Middle frontal gyrus (tissue), 1 donor: ENCODE measurements at regions not wholly inside any gene's neighbourhood (a gene's known extent, or its start where the extent isn't known, plus 50 kb on each side); places are given as distances from the start of the nearest gene placed in this dataset.

Experiments used
- DNase-seq: peaks from one replicate; pipeline ENCODE4 v3.0.0-alpha.2; 2015; ENCODE audit warnings: low spot score; ENCODE audit errors: extremely low spot score

DNA sequence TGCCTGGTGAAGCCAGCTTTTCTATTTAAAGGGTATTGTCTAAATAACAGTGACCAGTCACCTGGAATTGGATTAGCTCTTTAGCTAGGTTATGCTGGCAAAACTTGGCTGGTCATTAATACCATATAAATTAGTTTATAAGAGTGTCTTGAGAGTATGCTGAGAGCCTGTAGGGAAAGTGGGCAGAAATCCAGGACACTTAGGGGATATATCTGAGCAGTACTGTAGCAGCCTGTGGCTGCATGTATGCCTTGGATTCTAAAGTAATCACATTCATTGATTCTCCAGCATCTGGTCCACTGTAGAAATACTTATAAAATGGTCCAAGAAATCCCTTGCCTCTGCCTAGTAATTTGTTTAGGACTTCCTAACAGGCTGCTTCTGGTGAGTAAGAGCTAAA, 288.9 kb upstream of the DMAC1 start:
- DNase-seq: no peak

DNA sequence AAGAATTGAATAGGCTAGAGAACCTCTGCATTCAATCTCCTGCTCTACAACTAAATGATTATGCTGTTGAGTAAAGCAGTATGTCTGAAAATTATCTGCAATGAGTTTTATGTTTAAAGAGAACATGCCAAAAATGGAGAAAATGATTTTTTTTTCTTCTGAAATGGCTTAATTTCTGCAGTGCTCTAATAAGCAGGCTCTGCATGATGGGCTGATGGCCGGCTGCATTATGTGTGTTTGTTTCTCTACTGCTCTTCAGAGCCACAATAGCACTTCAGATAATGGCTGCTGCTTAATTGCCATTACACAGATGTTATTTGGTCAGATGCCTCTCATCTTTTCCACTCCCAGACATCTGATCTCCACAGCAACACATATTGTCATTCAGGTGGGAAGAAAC, 286.4 kb upstream of the DMAC1 start:
- DNase-seq: no peak

DNA sequence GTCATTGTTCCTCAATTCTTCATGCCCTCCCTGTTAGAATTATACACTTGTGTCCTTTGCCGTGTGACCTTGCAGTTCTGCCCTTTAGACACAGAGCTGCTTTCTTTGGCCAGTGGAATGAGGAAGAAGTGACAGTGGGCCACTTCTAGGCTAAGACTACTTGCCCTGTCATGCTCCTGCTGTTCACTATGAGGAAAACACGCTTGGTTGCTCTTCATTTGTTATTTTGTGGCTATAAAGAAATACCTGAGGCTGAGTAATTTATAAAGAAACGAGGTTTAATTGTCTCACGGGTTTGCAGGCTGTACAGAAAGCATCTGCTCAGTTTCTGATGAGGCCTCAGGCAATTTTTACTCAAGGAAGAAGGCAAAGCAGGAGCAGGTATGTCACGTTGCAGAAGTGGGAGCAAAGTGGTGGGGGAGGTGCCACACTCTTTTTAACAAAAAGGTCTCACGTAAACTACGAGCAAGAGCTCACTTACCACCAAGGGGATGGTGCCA, 279.1 kb upstream of the DMAC1 start:
- DNase-seq: no peak

DNA sequence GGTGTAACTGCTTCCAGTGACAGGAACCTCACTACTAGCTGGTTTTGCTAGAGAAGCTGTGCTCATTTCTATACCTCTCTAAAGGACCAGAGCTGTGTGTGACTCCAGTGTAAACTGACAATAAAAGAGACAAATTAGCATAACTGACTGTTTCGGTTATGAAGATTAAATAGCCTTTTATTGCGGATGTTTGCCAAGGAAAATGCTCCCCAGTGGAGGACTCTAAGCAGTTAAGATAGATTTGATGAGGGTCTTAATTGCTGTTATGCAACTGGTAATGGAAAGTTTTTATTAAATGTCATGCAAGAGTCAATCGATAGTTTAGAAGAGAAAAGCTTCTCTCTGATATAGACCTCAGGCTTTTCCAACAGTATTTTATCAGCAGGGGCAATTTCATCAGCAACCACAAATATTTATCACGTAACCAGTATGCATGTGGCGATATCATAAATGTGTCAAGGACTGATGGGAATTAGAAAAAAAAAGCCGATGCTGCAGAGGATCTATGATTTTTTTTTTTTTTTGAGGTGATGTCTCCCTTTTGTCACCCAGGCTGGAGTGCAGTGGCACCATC, 275.2 kb upstream of the DMAC1 start:
- DNase-seq: no peak

DNA sequence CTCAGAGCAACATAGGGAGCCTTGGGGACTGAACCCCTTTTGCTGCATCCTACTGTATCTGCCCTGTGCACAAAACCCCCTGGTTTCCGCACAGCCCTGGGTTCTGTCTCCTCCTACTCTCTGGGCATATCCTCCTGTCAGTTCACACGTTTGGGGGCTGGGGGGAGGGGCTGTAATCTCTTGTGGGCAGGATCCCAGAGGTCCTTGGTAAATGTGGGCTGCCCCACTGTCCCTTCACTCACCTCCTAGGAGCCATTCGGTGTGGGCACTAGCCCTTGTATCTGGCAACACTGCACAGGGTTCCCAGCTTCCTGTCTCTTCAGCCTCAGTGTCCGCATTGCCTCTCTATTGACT, 271.8 kb upstream of the DMAC1 start:
- no peak for DNase-seq

DNA sequence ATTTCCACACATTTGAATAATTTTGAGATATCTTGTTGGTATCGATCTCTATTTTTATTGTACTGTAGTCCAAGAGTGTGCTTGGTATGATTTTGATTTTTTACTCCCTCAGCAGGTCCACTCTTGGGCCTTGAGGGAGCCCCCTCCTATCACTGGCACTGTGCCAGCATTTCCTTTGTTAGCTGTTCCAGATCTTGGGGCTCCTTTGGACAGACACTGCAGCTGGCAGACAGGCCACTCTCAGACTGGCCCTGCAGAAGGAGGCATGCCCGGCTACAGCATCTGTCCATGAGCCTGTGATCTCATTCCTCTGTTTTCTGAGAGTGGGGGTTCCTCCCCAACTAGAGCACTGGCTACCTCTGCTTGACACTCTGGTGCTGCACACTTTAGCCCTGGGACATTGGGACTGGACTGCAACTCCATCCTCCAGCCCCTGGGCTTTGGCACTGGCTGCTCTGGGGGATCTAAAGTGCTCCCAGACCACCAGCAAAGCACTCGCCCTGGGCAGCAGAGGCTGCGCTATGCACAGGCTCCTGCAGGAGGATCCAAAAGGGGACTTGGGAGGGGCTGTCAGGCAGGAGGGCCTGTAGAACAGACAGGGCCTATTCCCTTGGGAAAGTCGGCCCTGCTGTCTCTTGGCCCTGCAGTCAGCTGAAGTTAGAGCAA, 271.3 kb upstream of the DMAC1 start:
- no peak for DNase-seq

DNA sequence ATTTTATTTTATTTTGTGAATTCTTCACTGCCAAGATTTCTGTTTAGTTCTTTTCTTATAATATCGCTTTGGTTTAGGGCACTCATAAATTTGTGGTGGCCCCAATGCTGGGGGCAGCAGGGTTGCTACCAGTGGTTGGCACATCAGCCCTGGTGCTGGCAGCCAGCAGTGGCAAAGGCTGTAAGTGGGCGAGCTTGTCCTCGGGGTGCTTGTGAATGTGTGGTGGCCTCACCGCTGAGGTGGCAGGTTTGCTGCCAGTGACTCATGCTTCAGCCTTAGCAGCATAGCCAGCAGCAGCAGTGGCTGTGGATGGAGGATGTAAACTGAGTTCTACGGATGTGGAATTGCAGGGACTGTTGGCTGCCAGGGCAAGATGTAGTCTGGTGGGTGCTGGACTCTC, 262.9 kb upstream of the DMAC1 start:
- DNase-seq: no peak

DNA sequence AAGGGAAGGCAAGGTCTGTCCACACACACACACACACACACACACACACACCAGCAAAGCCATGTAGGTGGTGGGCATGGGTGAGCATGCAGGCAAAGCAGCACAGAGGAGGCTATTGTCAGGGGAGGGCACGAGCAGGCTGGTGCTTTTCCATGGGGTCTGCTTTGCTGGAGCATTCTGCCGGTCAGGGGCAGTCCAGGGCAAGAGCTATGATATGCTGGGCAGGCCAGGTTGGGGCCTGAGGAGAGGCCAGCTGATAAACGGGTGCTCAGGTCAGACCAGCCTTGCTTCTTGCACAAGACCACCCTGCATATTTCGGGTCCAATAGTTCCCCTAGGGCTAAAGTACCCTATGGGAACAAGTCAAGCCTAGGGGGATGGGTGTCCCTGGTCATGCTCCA, 253.9 kb upstream of the DMAC1 start:
- no peak for DNase-seq

DNA sequence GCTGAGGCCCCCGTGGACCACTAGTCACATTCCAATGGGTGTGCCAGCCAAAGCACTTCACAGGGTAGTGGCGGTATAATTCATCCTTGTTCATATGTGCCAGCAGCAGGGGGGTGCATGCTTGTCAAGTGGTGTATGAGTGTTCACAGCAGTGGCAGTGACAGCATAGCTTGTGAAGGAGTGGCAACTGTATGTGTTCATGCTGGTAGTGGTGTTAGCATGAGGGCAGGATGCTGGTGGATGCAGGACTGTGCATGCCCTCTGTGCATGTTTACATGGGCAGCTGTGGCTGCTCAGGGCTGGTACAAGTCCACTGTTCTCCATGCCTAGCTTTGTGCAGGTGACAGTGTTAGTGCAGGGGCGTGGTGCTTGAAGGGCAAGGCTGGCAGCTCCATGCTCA, 253.4 kb upstream of the DMAC1 start:
- no peak for DNase-seq

DNA sequence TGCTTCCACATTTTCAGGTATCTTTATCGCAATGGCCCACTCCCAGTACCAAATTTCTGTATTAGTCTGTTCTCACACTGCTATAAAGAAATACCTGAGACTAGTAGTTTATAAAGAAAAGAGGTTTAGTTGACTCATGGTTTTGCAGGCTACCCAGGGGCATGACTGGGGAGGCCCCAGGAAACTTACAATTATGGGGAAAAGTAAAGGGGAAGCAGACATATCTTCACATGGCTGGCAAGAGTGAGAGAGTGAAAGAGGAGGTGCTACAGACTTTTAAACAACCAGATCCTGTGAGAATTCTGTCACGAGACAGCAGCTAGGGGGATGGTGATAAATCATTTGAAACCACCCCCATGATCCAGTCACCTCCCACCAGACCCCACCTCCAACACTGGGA, 238.2 kb upstream of the DMAC1 start:
- DNase-seq: no peak

DNA sequence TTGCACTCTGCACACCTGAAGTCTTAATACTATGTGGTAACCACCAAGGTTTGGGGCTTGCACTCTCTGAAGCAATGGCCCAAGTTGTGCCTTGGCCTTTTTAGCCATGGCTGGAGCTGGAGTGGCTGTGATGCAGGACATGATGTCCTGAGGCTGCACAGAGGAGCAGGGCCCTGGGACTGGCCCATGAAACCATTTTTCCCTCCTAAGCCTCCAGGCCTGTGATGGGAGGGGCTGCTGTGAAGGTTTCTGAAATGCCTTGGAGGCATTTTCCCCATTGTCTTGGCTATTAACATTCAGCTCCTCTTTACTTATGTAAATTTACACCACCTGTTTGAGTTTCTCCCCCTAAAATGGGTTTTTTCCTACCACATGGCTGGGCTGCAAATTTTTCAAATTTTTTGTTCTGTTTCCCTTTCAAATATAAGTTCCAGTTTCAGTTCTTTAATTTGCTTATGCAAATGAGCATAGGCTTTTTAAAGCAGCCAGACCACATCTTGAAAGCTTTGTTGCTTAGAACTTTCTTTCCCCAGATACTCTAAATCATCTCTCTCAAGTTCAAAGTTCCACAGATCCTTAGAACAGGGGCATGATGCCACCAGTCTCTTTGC, 237.4 kb upstream of the DMAC1 start:
- no peak for DNase-seq

DNA sequence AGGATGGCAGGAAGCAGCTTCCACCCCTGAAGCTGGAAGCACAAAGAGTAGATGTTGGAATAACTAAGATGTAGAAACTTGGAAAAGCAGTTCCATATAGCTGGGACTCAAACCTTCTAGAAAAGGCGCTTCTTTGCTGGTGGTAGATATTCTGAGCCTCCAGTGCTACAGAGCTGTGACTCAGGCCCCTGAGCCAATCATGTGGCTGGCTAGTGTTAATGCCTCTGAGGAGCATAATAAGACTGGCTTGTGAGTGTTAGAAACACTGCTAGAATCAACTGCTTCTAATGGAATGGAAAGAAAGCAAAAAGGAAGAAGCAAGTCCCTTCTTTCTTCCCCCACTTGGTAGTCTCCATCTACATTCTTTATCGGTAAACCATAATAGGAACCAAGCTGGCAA, 234.2 kb upstream of the DMAC1 start:
- DNase-seq: no peak

DNA sequence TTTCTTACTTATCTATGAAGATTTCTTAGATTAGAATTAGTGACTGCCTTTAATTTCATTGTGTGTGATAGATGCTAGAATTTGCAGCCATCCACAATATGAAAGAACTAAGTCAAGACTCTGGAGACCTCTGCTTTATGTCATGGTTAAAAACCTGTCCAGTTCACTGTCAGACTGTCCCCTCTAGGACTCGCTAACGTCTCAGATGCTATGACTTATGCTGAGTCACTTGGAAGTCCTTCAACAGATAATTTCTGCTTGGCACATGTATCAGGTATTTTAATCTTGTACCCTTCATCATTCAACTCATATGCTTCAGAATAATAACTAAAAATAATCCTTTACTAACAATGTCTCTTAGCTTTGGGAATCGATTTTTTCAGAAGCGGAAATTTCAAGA, 230.5 kb upstream of the DMAC1 start:
- no peak for DNase-seq

DNA sequence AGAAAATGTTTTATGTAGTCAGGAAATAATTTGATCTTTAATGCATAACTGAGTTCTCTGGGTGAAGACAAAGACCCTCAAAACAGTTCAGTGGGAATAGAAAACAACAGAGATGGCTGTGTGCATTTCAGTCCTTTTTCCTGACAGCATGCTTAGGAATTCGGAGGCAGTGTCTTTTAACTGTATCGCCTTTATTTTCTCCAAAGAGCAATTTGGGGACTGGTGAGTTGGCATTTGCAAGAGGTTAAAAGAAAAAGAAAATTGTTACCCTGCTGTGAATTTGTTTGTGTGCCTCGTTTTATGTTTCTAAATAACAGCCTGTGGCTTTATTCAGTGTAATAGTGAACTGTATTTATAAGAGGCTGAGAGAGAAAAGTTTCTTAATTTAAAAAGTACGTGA, 227.8 kb upstream of the DMAC1 start:
- DNase-seq: no peak

DNA sequence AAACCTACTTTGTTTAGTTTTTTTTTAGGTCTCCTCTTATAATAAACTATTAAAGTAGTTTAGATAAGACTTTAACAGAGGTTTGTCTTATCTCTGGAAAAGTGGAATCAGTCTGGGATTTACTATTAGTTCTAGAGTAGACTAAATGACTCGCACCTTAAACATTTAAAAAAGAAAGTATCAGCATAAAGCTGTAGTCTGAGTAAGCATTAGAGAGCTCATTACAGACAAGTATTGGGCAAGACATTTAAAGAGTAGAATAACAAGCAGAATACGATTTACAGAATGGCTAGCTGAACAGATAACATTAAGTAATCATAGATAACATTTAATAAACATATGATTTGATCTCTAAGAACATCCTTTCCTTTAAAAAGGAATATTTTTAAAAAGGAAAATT, 226.0 kb upstream of the DMAC1 start:
- no peak for DNase-seq

DNA sequence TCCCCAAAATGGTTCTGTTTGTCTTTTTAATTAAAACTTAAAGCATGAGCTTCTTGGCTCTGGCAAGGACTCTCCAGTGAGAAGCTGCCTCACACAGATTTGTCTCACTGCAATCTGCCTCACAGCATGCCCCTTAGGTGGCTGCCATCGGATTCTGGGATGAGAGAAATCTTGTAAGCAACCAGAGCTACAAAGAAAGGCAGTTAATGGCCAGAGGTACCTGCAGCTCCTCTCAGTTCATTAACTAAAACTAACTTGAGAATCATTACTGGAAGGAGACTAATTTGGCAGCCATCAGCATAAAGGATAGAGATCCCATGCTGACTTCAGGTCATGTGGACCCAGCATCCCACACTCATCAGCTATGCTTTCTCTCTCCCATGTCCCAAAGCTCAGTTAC, 220.6 kb upstream of the DMAC1 start:
- no peak for DNase-seq

DNA sequence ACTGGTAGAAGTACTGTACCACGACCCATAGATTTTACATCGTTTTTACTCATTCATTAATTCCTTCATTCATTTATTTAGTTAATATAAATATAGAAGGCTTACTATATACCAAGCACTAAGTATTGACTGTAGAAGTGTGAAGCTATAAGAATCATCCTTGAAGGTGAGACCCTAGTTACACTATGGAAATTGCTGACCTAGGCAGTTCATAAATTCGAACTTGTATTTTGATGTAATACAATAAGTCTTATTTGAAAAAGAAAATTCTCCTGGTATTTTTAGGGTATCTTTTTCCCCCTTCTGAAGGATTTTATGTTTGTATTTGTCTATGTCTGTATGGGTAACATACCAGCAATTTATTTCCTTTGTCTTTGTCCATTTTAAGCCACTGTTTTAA, 220.1 kb upstream of the DMAC1 start:
- DNase-seq: no peak

DNA sequence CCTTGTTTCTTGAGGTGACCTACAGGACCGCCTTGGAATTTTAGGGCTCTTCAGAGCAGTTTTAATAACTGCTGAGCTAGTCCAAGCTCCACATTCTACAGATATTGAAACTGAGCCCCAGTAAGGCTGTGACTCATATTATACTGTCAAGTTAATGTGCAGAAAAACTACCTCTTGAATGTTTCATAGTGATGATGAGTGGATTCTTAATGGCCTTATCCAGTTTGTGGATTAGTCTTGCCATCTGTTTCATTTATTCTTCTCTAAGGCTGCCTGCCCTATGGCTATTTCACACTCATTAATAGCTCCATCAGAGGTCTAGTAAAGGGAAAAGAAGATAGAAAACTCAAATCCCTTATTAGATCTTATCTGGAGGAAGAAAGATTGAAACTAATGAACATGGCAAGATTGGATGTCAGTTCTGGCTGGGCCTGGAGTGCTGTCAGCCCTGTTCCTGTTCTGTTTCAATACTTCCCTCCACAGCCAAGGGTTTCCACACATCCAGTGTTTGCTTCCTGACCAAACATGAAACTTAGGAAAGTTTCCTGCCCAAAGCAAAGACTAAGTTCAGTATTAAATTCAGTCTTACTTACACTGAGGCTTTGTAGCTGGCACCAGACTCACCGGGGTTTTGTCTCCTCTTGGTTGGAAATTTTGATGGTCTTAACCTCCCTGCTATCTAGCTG, 215.6 kb upstream of the DMAC1 start:
- DNase-seq: no peak

DNA sequence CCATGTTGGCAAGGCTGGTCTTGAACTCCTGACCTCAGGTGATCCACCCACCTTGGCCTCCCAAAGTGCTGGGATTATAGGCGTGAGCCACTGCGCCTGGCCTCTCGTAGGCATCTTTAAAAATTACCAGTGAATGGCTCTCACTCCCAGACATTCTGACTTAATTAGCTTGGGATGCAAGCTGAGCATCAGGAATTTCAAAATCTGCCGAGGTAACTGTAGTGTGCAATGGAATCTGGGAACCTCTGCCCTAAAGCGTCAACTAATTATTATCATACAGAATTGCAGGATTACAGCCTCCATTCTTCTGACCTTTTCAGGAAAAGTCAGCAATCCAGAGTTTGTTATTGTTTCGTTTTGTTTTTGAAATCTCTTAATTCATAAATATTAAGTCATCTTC, 213.4 kb upstream of the DMAC1 start:
- no peak for DNase-seq

DNA sequence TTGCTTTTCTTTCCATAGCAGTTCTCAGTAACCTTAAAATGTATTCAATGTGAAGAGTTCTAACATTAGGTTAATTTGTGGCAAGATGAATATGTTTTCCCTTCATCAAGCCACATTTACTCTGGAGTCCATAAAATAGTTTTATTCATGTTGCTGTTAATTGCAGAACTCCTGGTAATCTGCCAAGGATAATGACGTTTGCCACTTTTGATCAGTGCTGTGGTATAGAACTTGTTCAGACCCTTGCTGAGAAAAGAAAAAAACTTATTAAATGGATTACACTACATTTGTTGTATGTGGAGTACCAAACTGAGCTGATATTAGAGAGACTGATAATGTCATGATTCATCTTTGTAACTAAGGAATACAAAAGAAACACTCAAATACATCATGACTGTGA, 212.4 kb upstream of the DMAC1 start:
- no peak for DNase-seq

DNA sequence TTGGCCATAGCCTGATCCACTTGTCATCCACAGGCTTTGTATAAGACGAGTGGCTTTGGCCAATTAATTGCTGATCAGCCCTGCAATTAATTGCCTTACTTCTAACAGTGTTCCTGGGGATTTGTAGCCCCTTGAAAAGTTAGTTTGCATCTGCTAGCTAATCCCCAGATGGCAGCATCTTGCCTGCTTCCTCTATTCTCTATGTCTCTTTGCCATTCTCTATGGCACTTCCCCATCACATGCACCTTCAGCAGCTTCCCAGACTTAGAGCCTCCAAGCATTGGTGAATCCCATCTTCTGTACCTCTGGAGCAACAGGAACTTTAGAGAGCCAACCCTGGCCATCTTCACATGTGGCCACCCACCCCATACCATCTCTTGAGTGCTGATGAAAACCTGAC, 197.0 kb upstream of the DMAC1 start:
- no peak for DNase-seq

DNA sequence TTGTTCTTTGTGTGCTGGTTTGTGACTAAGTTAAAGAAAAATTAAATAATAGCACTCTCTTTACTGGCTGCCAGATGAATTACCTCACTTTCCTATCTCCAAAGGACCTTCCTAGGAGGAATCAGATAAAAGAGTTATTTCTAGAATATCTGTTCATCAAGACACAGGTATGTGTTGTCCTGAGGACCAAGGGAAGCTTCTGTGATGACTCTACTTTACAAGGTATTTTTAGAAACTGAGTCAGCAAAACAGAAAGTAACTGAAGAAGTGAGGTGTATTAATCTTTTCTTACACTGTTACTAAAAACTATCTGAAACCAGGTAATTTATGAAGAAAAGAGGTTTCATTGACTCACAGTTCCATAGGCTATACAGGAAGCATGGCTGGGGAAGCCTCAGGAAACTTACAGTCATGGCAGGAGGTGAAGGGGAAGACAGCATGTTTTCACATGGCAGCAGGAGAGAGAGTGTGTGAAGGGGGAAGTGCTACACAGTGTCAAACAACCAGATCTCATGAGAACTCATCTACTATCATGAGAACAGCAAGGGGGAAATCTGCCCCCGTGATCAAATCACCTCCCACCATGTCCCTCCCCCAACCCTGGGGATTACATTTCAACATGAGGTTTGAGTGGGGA, 189.2 kb upstream of the DMAC1 start:
- no peak for DNase-seq
